ENCODE measurements at regions not wholly inside any gene's neighbourhood (a gene's known extent, or its start where the extent isn't known, plus 50 kb on each side); places are given as distances from the start of the nearest gene placed in this dataset.

DNA sequence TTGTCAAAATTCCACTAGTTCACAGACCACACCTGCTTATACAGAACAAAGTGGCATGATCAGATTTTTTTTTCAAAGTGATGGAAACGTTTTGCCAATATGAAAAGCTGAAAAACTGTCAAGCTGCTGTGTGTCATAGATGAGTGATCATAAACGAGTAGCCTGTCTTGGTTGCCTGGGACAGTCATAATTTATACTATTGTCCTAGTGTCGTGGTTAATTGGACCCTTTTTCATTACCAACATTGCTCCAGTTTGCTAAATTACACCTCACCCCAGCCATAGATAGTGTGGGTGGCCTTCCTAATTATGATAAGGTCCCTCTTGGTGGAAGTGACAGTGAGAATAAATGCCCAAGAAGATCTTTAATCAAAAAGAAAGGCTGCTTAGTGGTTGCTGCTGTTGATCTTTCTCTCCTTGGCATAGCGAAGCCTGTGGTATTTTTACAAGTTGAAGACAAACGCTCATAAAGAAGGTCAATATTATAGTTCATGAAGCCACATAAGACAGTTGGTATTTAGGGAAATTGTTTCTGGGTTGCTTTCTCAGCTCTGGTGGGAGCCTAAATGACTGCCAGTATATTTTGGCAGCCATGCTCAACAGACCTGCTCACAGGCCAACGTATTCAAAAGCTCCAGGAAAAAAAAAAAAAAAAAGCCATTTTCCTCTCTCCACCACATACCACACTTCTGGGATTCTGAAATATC, 478.1 kb downstream of the PLA2G4A start:
- no peak for TF ChIP-seq POLR2AphosphoS5 (IDR thresholded peaks at IDR 0.05; ENCODE audit: borderline replicate concordance, low read depth, low read length)
- TF ChIP-seq EZH2 (IDR thresholded peaks at IDR 0.05): no peak
- no peak for TF ChIP-seq FOXP2 (optimal IDR thresholded peaks at IDR 0.05; ENCODE audit: control extremely low read depth, extremely low read length, insufficient read depth)

Measured in SK-N-MC (cell line).